Stimulated activated CD8-positive, alpha-beta memory T cell treated with anti-CD3 and anti-CD28 coated beads, Interleukin-15, amount 100 ng/mL, for 48 hours (primary cell): ENCODE measurements at regions not wholly inside any gene's neighbourhood (a gene's known extent, or its start where the extent isn't known, plus 50 kb on each side); places are given as distances from the start of the nearest gene placed in this dataset.
"Not testable (repeated sequence)": the region's sequence is repeated elsewhere in the genome, so short reads cannot be mapped to it uniquely, and the experiment has no call there.

Experiments used
- DNase-seq, 2 donors: peaks; one replicate each; pipeline ENCODE4 v3.0.0-alpha.2; 2020; ENCODE audit warnings: low read depth in 2 of 2

DNA sequence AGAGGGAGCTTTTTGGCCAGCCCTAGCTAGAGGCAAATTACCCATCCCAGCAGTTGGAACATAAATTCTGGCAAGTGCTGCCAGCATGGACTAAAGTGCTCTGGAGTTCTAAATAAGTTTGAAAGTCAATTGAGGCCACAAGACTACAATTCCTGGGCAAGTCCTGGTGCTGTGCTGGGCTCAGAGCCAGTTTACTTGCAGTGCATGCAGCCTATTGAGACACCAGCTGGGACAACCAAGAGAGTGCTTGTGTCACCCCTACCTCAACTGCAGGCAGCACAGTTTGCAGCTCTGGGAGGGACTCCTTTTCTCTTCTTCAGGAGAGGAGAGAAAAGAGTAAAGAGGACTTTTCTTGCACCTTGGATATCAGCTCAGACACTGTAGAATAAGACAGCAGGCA is 277.2 kb upstream of the TMEFF2 start:
- DNase-seq = no peak

DNA sequence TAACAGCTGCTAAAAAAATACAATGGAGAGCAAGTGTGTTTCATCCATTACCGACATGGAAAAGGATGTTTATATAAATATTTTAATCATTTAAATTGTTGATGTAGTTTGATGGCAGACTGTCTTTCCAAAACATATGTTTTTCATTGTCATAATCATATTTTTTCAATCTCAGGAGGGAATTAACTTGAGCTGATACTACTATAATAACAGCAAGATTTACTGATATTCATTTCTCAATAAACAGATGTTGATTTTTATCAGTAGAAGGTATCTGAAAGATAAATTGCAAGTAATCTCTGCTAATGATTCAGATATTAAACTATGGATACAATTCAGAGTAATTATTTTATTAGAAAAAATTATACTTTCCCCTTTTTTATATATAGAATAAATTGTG is 274.9 kb upstream of the TMEFF2 start:
- DNase-seq = no peak

DNA sequence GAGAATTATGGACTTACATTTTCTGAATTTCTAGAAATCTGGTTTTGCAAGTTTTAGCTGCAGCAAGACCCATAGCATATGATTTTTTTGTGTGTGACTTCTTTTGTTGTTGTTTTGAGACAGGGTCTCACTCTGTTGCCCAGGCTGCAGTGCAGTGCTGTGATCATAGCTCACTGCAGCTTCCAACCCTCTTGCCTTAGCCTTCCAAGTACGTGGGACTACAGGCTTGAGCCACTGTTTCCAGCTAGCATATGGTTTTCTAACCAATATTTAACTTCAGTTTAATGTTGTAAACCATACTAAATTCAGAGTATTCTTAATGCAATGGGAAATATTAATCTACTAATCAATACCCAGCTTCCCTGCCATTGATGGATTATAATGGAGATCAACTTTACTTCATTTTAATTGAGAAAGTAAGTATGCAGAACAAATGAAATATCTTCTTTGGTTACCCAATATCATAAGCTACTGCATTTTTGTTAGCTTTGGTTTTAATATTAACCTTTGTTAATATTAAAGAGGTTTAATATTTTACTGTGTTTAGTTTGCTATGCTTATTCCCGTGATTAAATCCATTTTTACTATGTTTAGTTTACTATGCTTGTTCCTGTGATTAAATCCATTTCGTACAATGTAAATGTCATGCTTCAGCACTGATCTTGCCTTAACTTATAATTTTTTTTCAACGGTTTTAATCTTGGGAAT is 273.4 kb upstream of the TMEFF2 start:
- DNase-seq = no peak

DNA sequence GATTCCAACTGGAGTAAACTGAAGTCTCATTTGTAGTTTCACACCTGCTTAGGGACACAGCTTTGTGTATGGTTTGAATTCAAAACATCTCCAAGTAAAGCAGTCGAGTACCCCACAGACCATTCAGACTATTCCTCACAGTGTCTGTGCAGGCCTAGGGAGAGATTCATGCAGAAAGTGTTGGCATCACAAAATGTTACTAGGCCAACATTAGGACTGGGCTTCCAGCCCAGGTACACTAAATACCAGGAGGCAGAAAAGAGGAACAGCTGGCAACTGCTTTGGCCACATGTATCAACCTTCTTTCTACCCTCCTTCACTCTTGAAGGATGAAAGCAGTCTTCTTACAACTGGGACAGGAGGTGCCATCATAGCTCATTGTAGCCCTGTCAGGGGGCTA is 270.4 kb upstream of the TMEFF2 start:
- no peak for DNase-seq

DNA sequence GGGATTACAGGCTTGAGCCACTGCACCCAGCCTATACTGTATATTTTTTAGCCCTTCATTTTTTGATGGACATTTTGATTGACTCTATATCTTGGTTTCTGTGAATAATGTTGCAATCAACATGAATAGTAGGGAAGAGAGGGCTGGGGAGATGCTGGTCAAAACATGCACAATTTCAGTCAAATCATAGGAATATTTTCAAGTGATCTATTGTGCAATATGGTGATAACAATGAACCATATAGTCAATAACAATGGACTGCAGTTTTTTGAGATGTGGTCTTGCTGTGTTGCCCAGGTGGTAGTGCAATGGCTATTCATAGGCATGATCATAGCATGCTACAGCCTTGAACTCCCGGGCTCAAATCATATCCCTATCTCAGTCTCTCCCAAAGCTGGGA is 264.7 kb upstream of the TMEFF2 start:
- no peak for DNase-seq

DNA sequence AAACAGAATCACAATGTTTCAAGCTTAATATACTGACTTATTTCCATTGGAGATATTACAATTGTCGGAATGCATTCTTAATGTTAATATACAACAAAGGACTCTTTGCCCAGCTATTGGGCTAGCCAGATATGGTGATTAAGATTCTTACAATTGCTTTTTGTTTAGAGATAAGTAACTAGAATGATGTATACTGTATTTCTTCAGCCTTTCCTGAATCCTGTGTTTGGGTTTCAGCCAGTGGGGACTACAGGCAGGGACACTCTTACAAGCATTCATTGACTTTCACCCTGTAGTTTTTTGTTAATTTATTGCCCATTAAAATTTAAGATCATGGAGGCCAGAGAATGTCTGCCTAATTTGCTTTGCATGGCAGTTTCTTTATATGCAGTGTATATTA is 254.1 kb upstream of the TMEFF2 start:
- DNase-seq = no peak

DNA sequence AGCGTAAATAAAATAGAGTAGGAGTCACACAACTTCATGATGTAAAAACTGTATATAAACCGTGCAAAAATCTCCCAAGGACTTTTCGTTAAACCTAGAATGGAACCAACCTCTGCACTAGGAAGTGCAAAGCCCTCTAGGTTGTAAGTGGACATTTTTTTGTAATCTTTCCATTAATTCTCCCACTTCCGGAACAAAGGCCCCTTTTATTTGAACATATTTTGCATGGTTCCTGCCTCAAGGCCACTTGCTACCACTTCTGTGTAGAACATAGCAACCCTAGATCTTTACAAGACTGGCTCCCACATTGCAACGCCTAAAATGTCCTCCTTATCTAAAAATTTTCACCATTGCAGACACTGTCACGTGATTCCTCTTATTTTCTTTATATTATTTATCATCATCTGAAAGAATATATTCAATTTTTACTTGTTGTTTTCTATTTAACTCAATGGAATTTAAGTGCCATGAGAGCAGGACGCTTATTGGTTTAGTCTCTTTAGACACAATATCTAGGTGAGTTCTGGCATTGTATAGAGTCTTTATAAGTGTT is 249.6 kb upstream of the TMEFF2 start:
- DNase-seq = no peak

DNA sequence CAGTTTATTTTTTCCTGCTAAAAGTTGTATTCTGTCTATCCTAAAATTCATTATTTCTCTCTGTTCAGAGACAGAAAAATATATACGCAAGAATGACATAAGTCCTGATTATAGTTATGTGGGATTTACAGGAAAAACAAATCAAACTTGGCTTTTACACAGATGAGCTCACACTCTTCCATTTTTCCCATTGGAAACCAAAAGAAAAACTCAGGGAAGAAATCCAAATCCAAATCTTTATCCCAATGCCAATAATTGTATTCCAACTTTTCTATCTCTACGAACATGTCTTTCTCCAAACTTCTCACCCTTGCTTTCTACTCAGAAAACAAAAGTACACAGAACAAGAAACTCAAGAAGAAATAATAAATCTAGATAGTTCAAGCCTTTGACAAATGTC is 249.1 kb upstream of the TMEFF2 start:
- no peak for DNase-seq

DNA sequence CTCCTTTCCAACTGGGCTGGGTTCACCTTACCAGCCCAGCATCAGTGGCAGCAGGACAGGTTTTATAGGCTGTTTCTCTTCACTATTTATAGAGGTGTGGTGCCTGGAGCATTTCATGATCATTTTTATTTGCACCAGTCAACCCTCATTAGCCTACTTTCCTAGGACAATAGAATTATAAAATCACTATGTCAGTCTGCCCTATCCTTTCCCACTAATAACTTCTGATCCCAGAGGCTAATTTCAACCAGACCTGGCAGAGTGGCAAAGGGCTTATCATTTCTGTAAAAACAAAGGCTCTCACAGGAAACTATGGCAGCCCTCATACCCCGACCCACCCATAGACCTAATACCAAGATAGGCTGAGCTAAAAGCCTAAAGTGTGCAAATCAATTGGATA is 243.5 kb upstream of the TMEFF2 start:
- no peak for DNase-seq

DNA sequence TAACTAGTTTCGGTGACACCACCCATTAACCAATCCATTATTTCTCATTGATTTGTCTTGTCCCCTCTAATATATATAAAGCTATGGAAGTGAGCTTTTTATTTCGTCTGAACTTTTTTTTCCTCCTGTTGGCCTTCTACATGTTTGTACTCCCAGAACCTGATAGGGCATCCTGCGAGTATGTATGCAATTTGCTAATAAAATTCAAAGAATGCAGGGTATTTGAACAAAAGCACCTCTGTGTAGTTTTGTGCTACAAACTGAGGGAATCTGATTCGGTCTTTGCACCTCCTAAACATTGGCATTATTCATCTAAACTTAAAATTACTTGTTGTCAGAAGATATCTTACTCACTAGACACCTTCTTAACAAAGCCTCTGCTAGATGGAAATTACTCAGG is 242.9 kb upstream of the TMEFF2 start:
- DNase-seq = no peak

DNA sequence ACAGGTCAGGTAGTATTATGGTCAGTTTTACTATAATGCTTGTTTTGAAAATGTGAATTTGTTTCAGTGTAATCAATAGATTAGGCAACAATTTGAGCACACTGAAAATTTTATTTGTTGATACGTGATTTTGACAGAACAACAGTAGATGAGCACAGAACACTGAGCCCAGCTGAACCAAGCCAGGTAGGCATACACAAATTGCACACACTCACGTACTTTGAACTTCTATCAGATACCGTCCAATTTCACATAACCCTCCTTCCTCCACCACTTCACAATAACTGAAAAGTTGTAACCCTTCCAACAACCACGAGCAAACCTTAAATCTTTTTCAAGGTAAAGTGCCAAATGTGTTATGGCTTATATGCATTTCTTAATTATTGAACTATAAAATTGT is 229.5 kb upstream of the TMEFF2 start:
- no peak for DNase-seq

DNA sequence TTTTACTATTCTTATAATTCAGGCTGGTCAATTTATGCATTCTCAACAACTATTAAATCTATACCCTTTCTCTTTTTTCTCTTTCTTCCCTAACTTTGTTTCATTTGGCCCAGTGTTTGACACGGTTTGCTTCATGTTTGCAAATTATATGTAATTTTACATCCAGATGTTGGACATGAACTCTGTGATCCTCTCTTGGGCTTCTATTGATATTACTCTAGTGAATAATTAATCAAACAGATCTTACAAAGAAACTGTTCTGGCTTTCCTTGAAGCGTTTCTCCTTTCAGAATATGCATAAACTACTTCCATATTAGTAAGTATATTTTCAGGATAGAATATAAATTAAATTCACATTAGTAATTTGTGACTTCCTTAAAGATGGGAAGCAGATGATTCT is 225.1 kb upstream of the TMEFF2 start:
- DNase-seq = no peak

DNA sequence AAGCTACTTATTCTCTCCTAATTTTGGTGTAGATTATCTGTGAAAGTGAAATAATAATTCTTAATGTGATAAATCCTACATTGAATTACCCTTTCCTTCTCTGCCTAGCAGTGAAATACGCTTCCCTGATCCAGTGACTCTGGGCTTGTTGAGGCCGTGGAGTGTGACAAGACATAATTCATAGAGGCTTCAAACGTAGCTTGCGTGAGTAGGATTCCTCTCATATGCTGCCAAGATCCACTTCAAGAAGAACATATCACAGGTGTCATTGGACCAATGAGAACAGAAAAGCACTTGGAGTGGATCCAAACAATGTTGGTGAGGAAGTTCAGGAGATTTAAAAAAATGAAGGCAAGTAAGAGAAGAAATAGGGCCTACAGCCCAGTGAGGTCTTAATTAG is 221.3 kb upstream of the TMEFF2 start:
- DNase-seq = no peak

DNA sequence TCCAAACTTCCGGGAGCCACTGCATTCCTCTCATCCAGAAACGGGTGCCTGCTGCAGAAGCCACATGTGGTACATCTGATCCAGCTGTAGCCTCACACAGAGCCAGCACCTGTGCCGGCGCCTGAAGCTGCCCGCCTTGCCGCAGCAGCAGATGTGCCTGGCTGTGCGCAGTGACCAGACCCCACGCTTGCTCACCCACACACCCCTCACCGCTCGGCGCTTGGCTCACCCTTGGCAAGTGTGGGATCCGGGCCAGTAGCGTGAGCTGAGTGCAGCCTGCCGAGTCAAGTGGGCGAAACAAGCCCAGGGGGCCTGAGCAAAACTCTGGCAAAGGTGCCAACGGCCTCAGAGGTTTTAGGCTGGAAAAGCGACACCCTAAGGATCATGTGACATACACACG is 220.1 kb upstream of the TMEFF2 start:
- no peak for DNase-seq

DNA sequence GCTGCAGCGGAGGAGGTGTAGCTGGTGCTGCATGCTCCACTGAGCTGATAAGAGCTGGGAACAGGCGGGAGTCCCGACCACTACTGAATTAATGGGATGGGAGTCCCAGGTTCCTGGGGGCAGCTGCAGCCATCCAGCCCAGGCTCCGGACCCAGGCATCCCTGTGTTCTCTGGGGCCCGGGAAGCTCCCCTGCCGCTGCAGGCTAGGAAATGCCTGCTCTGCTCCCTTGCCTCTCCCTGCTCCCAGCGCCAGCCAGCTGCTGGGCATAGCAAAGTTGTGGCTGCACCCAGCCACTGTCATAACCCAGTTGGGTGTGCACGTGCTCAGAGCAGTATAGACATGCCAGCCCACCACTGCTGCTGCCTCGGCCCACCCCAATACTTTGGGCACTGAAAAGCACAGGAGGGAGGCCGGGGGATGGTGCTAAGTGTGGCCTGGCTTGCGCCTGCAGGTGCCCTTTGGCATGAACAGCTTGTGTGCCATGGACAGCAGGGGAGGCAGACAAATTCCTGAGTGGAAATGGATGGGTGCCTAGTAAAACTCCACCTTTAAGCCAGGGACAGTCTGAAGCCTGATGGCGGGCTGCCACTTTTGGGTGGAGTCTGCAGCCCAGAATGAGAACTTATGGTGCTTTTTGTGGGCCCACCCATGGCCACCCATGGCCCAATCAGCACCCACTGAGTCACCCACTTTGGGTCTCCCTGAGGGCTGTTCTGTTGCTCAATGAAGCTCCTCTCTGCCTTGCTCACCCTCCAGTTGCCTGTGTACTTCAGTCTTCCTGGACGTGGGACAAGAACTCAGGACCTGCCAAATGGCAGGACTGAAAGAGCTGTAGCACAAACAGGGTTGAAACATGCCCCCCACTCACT is 219.3 kb upstream of the TMEFF2 start:
- no peak for DNase-seq

DNA sequence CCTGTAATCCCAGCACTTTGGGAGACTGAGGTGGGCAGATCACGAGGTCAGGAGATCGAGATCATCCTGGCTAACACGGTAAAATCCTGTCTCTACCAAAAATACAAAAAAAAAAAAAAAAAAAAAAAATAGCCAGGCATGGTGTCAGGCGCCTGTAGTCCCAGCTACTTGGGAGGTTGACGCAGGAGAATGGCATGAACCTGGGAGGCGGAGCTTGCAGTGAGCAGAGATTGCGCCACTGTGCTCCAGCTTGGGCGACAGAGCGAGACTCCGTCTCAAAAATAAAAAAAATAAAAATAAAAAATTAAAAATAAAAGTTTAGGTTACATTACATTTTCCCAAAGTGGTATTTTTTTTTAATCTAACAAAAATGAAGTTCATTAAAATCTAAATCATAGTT is 218.1 kb upstream of the TMEFF2 start:
- not testable (repeated sequence) for DNase-seq

DNA sequence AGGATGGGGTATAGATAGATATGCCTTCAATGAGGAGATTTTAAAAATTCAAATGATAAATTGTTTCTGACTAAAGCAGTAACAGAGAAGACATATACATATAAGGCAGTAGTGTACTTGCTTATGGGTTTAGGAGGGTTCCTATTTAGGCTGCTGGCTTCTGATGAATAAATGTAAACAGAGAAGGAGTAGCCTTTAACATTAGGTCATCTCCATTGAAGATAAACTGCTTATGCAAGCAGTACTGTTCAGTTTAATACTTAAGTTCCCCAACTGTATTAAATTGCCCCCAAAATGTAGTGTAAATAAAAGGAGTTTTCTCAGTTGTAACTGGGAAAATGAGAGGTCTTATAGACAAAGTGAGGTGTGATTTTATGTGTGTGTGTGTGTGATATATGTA is 217.7 kb upstream of the TMEFF2 start:
- no peak for DNase-seq

DNA sequence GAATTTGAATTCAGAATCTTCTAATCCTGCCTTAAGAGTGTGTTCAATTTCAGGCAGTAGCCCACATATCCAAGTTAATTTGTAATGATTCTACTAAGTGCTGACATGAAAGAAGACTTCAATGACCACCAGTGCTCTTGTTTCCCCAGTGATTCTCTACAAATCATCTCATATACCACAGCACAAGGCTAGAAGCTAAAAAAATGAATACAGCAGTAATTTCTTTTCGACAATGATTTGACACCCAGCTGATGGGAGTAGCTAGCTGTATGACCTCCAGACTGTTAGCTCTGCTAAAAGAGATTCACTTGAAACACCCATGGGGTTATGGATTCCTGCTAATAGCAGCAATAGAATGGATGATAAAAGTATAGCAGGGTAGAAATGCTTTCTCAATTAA is 217.0 kb upstream of the TMEFF2 start:
- no peak for DNase-seq

DNA sequence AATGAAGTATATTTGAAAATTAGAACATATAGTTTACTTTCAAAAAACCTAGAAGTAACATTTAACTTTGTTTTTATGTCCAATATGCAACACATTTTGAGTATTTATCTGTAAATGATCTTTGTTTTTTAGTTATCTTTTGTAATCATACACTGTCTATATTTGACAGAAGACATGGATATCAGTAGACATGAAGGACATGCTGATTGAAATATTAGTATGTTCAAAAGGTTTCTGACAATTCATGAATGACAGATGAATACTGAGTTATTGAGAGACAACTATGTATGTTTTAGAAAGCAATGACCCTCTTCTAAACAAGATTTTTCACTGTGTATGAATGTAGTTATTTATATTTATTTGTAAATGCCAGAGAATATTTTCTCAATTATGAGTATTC is 215.6 kb upstream of the TMEFF2 start:
- DNase-seq = no peak

DNA sequence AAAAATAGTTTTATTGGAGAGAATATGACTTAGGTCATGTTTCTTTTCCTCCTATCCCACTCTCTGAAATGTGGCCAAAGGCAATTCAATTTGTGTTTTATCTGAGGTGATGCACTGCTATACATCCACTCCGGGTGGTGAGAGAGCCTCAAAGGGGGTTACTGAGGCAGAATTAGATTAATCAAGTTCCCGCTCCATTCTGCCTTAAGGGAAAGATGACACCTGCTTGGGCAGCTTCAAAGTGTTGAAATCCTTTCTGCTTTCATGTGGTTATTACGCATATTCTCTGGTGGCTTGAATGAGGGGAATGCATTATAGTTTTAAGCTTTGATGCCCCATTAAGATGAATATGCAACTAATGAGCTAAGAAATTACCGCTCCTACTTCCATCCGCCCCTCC is 213.0 kb upstream of the TMEFF2 start:
- no peak for DNase-seq

DNA sequence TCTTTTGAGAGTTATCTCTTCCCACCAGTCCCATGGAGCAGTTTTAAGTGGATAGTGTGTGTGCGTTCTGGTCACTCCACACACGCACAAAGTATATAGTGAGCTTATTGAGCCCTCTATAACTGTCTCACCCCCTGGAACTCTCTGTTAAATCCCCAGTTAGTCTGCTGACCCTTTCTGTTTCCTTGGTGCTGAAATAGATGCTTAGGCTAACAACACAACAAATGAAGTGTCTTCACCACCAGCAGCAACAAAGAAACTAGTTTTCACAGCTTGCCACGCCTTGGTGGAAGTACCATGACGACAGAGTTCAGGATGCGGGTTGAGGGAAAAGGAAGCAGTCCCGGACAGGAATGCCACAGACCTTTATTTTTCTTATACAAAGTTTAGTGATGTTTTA is 203.5 kb upstream of the TMEFF2 start:
- DNase-seq = no peak

DNA sequence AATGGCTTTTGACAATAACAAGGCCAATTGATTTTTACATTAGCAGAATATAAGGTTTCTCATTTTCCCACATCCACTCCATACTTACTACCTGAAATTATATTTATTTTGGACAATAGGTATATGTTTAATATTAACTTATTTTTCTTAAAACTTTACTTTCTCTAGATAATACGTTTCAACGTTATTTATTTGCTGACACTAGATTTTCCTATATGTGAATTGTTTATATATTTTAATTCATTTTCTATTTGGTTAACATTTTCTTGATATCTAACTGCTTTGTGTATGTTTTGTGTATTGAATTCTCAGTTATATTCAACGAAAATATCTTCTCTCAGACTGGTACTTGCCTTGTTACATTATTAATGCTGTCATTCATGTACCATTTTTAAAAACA is 199.9 kb upstream of the TMEFF2 start:
- no peak for DNase-seq

DNA sequence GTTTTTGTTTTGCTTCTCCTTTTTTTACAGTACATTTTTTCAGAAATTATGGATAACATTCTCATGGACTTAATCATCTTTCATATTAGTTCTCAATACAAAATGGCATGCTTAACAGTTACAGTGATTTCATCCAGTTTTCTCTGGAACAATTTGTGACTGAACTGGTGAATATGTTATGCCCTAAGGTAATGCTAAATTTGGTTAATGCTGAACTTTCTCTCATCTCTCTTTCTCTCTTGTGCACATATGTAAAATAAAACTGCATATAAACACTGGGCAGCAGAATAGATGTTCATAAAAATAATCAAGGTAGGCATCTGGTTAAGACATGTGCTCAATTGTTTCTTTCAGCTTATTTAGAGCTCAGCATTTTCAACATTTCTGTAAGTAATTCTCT is 196.3 kb upstream of the TMEFF2 start:
- no peak for DNase-seq
